Gastroesophageal sphincter (tissue), 2 donors: ENCODE measurements at regions not wholly inside any gene's neighbourhood (a gene's known extent, or its start where the extent isn't known, plus 50 kb on each side); places are given as distances from the start of the nearest gene placed in this dataset.

ENCODE experiments used
- EP300 ChIP-seq: sonication (generic); formaldehyde crosslinking; IDR thresholded peaks from one replicate; pipeline ENCODE4 v1.6.1; 2017; ENCODE audit warnings: antibody characterized with exemption, mild to moderate bottlenecking
- POLR2A ChIP-seq, 2 donors: fragments of 450-650 bp; IDR thresholded peaks; one replicate each; pipeline ENCODE4 v1.6.1; 2017; ENCODE audit warnings: antibody characterized with exemption in 2 of 2, mild to moderate bottlenecking in 2 of 2, moderate library complexity in 1 of 2

DNA sequence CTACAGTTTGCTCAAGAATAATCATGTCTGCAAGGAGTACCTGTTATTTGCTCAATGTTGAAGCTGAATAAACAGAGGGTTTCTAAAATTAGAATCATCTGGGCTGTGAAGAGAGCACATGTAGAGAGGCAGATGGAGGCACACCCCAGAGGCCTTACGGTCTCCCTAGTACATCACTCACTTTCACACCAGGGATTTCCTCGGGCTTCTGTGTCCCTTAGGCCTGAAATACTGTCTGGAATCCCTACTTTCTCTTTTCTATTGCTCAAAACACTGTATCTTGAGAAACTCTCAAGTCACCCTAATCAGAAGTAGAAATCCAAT is 473.7 kb upstream of the ROBO2 start:
- TF ChIP-seq POLR2A (IDR thresholded peaks at IDR 0.05) (no peak), EP300 (no peak)
